ENCODE measurements at regions not wholly inside any gene's neighbourhood (a gene's known extent, or its start where the extent isn't known, plus 50 kb on each side); places are given as distances from the start of the nearest gene placed in this dataset.

DNA sequence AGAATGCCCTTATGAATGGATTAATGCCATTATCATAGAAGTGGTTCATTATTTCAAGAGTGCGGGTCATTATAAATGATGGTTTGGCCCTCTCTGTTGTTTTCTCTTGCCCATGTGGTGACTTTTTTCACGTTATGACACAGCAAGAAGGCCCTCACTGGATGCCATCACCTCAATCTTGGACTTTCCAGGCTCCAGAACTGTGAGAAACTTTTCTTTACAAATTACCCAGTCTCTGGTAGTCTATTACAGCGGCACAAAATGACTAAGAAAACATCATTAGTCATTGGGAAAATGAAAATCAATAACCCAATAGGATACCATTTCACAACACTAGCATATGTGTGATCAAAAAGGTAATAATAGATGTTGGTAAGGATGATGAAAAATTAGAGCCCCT, 119.0 kb upstream of the LPP start:
- no peak overlapping the region for H3K4me3 ChIP-seq (ENCODE audit: low read depth, low read length)
- DNase-seq (ENCODE audit: low read depth) = no peak

GRCh38 chr3:188036375-188037194, 117.4 kb upstream of the LPP start:
- no peak for DNase-seq (ENCODE audit: low read depth)
- no peak overlapping the region for H3K4me3 ChIP-seq (ENCODE audit: low read depth, low read length)
- no peak for TF ChIP-seq CTCF (IDR thresholded peaks at IDR 0.05; ENCODE audit: insufficient read depth, low read depth, low read length, missing control alignments)

More for the DNA sequence above, 119.0 kb upstream of the LPP start:
- no peak for TF ChIP-seq CTCF (IDR thresholded peaks at IDR 0.05; ENCODE audit: insufficient read depth, low read depth, low read length, missing control alignments)

DNA sequence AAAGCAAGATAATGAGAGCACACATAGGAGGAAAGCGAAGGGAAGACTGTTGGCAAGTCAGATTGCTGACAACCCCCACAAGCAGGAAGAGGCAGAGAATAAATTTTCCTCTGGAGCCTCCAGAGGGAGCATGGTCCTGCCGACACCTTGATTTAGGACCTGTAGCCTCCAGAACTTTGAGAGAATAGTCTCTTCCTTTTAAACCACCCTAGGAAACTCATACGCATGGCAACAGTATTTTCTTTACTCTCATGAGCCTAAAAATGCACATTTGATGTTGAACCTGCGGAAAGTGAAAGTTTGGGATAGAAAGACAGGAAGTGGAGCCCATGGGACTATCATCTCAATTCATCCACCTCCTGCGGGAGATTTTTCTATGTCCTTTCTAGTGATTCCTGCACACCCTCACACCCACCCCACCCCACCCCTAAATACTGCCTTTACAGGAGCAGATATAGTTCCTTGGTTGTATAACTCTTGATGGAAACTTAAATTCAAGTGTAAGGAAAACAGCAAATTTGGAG, 116.7 kb upstream of the LPP start:
- no peak for DNase-seq (ENCODE audit: low read depth)
- no peak overlapping the region for H3K4me3 ChIP-seq (ENCODE audit: low read depth, low read length)
- TF ChIP-seq CTCF (IDR thresholded peaks at IDR 0.05; ENCODE audit: insufficient read depth, low read depth, low read length, missing control alignments) = no peak

DNA sequence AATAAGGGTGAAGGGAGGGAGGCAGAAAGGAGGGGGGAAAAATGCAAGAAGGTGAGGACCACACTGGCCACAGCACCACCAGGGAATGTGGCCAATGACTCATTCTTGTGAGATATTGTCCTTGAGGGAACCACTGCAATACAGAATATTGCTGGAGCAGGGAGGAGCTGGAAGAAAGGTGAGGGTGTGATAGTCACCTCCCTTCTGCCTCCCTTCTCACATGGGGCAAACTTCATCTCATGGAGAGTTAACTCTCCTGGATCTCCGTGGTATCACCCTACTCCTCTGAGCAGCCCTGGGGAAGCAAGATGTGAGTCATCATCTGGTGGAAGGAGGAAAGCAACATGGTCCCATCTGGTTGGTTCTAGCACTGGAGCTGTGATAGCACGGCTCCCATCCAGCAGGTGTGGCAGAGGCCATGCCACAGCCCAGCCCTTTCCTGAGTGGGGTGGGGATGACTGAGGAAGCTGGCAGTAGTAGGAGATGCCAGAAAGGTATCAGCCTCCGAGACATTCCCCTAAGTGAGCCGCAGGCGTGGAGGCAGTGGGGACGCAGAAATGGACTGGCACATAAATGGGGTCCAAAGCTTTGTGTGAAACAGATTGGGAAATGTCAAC, 115.9 kb upstream of the LPP start:
- no peak for TF ChIP-seq CTCF (IDR thresholded peaks at IDR 0.05; ENCODE audit: insufficient read depth, low read depth, low read length, missing control alignments)
- no peak overlapping the region for H3K4me3 ChIP-seq (ENCODE audit: low read depth, low read length)
- no peak for DNase-seq (ENCODE audit: low read depth)

DNA sequence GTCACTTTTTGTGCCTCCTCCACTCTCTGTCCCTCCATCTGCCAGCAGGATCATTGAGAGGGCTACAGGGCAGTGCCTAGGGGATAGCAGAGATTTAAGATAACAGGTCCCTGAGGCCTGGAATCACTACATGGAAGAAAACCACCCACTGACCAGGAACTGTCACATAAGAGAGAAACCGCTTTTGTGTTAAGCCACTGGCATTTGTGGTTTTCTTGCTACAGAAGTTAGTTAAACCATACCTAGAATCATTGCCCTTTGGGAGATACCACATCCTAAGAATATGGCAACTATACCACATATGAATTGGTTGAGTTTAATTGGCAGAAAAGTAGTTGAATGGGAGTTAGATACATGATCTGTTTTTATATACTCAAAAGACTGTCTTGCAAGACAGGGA, 112.8 kb upstream of the LPP start:
- DNase-seq (ENCODE audit: low read depth) = no peak
- no peak for TF ChIP-seq CTCF (IDR thresholded peaks at IDR 0.05; ENCODE audit: insufficient read depth, low read depth, low read length, missing control alignments)
- no peak overlapping the region for H3K4me3 ChIP-seq (ENCODE audit: low read depth, low read length)

- DNase-seq (ENCODE audit: low read depth) = no peak
- H3K4me3 ChIP-seq (ENCODE audit: low read depth, low read length) = no peak overlapping the region
- TF ChIP-seq CTCF (IDR thresholded peaks at IDR 0.05; ENCODE audit: insufficient read depth, low read depth, low read length, missing control alignments) = no peak
Measured at GRCh38 chr3:188041895-188042294, 112.1 kb upstream of the LPP start.
